ENCODE measurements at regions not wholly inside any gene's neighbourhood (a gene's known extent, or its start where the extent isn't known, plus 50 kb on each side); places are given as distances from the start of the nearest gene placed in this dataset.

GRCh38 chr1:238476841-238477240 lies 586.1 kb upstream of the ZP4 start:
- H3K9me3 Mint-ChIP-seq (ENCODE audit: unreplicated experiment), result no peaks in the 10 kb centered on the region
- no peaks in the 10 kb centered on the region for H3K36me3 Mint-ChIP-seq (ENCODE audit: low read depth, unreplicated experiment)
- Histone ChIP-seq H3K9me3 (ENCODE audit: insufficient read depth, low read depth, low read length) (no peaks in the 10 kb centered on the region), H3K4me1 (ENCODE audit: insufficient read depth, low read length) (no peaks in the 10 kb centered on the region), H3K36me3 (ENCODE audit: insufficient read depth, low read length) (no peaks in the 10 kb centered on the region), H2AFZ (ENCODE audit: low read depth, low read length) (no peak overlapping the region), H3K4me2 (ENCODE audit: low read length) (no peak overlapping the region), H3K4me3 (ENCODE audit: insufficient read depth, low read depth, low read length) (no peak overlapping the region), H3K27me3 (ENCODE audit: insufficient read depth, low read length) (no peaks in the 10 kb centered on the region), H3K9ac (ENCODE audit: low read length) (no peak overlapping the region), H3K27ac (ENCODE audit: low read depth, low read length) (no peak overlapping the region), H3K79me2 (ENCODE audit: insufficient read depth, low read length) (peaks cover 9% of the 10 kb centered on the region), H4K20me1 (ENCODE audit: insufficient read depth, low read length) (no peaks in the 10 kb centered on the region)
- TF ChIP-seq EZH2 (IDR thresholded peaks at IDR 0.05; ENCODE audit: insufficient read depth, low read length), result no peak
- TF ChIP-seq, protein P1, sequence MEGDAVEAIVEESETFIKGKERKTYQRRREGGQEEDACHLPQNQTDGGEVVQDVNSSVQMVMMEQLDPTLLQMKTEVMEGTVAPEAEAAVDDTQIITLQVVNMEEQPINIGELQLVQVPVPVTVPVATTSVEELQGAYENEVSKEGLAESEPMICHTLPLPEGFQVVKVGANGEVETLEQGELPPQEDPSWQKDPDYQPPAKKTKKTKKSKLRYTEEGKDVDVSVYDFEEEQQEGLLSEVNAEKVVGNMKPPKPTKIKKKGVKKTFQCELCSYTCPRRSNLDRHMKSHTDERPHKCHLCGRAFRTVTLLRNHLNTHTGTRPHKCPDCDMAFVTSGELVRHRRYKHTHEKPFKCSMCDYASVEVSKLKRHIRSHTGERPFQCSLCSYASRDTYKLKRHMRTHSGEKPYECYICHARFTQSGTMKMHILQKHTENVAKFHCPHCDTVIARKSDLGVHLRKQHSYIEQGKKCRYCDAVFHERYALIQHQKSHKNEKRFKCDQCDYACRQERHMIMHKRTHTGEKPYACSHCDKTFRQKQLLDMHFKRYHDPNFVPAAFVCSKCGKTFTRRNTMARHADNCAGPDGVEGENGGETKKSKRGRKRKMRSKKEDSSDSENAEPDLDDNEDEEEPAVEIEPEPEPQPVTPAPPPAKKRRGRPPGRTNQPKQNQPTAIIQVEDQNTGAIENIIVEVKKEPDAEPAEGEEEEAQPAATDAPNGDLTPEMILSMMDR (IDR thresholded peaks at IDR 0.05; ENCODE audit: insufficient read depth, low read depth, low read length), result no peak
- DNase-seq (ENCODE audit: low read depth) (no peak), FAIRE-seq (no peak)
- no peak overlapping the region for H3K4me3 Mint-ChIP-seq (ENCODE audit: unreplicated experiment)
- no peak overlapping the region for H3K27ac Mint-ChIP-seq (ENCODE audit: unreplicated experiment)
- H3K4me1 Mint-ChIP-seq (ENCODE audit: low read depth, unreplicated experiment), result no peaks in the 10 kb centered on the region
- H3K27me3 Mint-ChIP-seq (ENCODE audit: low read depth, unreplicated experiment), result no peaks in the 10 kb centered on the region

DNA sequence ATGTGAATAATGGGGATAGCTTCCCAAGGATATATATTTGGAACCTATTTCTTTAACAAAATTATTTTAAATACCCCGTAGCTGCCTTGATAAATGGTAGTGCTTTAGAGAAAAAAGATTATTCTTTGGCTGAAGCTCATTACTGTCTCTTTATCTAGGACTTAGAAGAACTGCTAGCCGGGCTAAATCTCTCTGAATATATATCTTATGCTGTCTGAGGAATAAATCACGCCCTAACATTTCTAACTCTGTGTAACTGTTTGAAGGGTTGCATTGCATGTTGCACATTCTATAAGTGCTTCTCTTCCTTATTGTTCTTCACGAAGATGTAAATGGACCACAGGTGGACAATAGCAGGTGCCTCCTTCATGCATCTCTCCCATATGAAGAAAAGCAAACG lies 585.0 kb upstream of the ZP4 start:
- H3K9me3 Mint-ChIP-seq (ENCODE audit: unreplicated experiment), result no peaks in the 10 kb centered on the region

DNA sequence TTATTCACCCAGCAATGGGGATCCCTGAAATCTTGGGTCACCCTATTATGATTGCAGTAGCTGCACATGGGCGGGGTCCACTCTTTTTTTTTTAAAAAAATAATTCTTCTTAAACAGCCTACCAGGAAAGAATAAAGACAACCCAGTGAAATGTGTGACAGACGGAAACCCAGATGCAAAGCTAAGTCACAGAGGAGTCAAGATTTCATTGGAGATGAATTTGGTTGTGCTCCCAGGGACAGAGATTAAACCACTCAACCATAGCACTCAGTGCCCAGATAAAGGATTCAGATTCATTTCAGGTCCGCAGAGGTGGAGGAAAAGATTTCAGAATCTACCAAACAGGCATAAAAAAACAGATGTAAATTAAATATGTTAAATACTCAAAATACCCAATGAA lies 583.5 kb upstream of the ZP4 start:
- no peak overlapping the region for H3K27ac Mint-ChIP-seq (ENCODE audit: unreplicated experiment)
- H3K36me3 ChIP-seq (ENCODE audit: insufficient read depth, low read length), result no peaks in the 10 kb centered on the region
- H3K4me1 ChIP-seq (ENCODE audit: insufficient read depth, low read length), result no peaks in the 10 kb centered on the region
- H3K79me2 ChIP-seq (ENCODE audit: insufficient read depth, low read length), result peaks cover 3% of the 10 kb centered on the region
- H3K9ac ChIP-seq (ENCODE audit: low read length), result no peak overlapping the region
- H3K4me3 ChIP-seq (ENCODE audit: insufficient read depth, low read depth, low read length), result no peak overlapping the region
- H3K9me3 Mint-ChIP-seq (ENCODE audit: unreplicated experiment), result no peaks in the 10 kb centered on the region
- H3K4me2 ChIP-seq (ENCODE audit: low read length), result no peak overlapping the region
- H4K20me1 ChIP-seq (ENCODE audit: insufficient read depth, low read length), result no peaks in the 10 kb centered on the region
- H3K27ac ChIP-seq (ENCODE audit: low read depth, low read length), result no peak overlapping the region
- DNase-seq (ENCODE audit: low read depth) (no peak), FAIRE-seq (no peak)
- no peaks in the 10 kb centered on the region for H3K36me3 Mint-ChIP-seq (ENCODE audit: low read depth, unreplicated experiment)
- H2AFZ ChIP-seq (ENCODE audit: low read depth, low read length), result no peak overlapping the region
- no peaks in the 10 kb centered on the region for H3K9me3 ChIP-seq (ENCODE audit: insufficient read depth, low read depth, low read length)
- H3K27me3 ChIP-seq (ENCODE audit: insufficient read depth, low read length), result no peaks in the 10 kb centered on the region
- H3K4me3 Mint-ChIP-seq (ENCODE audit: unreplicated experiment), result no peak overlapping the region
- H3K27me3 Mint-ChIP-seq (ENCODE audit: low read depth, unreplicated experiment), result no peaks in the 10 kb centered on the region
- TF ChIP-seq, protein P1 (IDR thresholded peaks at IDR 0.05; ENCODE audit: insufficient read depth, low read depth, low read length), result no peak
- no peak for TF ChIP-seq EZH2 (IDR thresholded peaks at IDR 0.05; ENCODE audit: insufficient read depth, low read length)
- peaks cover 3% of the 10 kb centered on the region for H3K4me1 Mint-ChIP-seq (ENCODE audit: low read depth, unreplicated experiment)

More for the DNA sequence above, 585.0 kb upstream of the ZP4 start:
- H3K4me3 Mint-ChIP-seq (ENCODE audit: unreplicated experiment), result no peak overlapping the region
- Histone ChIP-seq H3K36me3 (ENCODE audit: insufficient read depth, low read length) (no peaks in the 10 kb centered on the region), H3K9me3 (ENCODE audit: insufficient read depth, low read depth, low read length) (no peaks in the 10 kb centered on the region), H4K20me1 (ENCODE audit: insufficient read depth, low read length) (no peaks in the 10 kb centered on the region), H3K4me3 (ENCODE audit: insufficient read depth, low read depth, low read length) (no peak overlapping the region), H2AFZ (ENCODE audit: low read depth, low read length) (no peak overlapping the region), H3K27me3 (ENCODE audit: insufficient read depth, low read length) (no peaks in the 10 kb centered on the region), H3K9ac (ENCODE audit: low read length) (no peak overlapping the region), H3K4me2 (ENCODE audit: low read length) (no peak overlapping the region), H3K27ac (ENCODE audit: low read depth, low read length) (no peak overlapping the region), H3K79me2 (ENCODE audit: insufficient read depth, low read length) (peaks cover 3% of the 10 kb centered on the region), H3K4me1 (ENCODE audit: insufficient read depth, low read length) (no peaks in the 10 kb centered on the region)
- no peaks in the 10 kb centered on the region for H3K27me3 Mint-ChIP-seq (ENCODE audit: low read depth, unreplicated experiment)
- no peak for DNase-seq (ENCODE audit: low read depth)
- no peaks in the 10 kb centered on the region for H3K4me1 Mint-ChIP-seq (ENCODE audit: low read depth, unreplicated experiment)
- TF ChIP-seq, protein P1 (IDR thresholded peaks at IDR 0.05; ENCODE audit: insufficient read depth, low read depth, low read length), result no peak
- no peak for TF ChIP-seq EZH2 (IDR thresholded peaks at IDR 0.05; ENCODE audit: insufficient read depth, low read length)
- FAIRE-seq, result no peak
- H3K36me3 Mint-ChIP-seq (ENCODE audit: low read depth, unreplicated experiment), result no peaks in the 10 kb centered on the region
- H3K27ac Mint-ChIP-seq (ENCODE audit: unreplicated experiment), result no peak overlapping the region

Measured in astrocyte (in vitro differentiated cells and primary cell).